ENCODE measurements at regions not wholly inside any gene's neighbourhood (a gene's known extent, or its start where the extent isn't known, plus 50 kb on each side); places are given as distances from the start of the nearest gene placed in this dataset.
"Not testable (repeated sequence)": the region's sequence is repeated elsewhere in the genome, so short reads cannot be mapped to it uniquely, and the experiment has no call there.

DNA sequence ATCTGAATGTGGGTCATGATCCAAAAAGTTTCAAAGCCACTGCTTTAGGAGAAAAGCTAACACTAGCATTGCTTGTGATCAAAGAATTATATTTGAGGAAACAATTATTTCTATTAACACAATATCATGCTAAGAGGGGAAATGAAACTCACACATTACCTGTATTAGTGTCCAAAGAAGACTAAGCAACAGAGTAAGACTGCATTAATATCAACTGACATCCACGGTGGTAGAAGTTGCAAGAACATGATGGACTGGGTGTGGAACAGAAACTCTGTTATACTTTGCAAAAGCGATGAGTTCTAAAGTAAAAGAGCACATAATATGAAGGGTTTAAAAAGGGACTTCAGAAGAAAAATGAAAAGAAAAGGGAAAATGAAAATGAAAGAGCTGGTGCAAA lies 648.3 kb upstream of the NECTIN3 start:
- no peak for DNase-seq (ENCODE audit: extremely low spot score, unreplicated experiment)
- Mint-ChIP-seq H3K36me3 (no peaks in the 10 kb centered on the region), H3K27me3 (no peaks in the 10 kb centered on the region), H3K27ac (no peak overlapping the region), H3K4me1 (ENCODE audit: unreplicated experiment) (no peaks in the 10 kb centered on the region), H3K9me3 (no peaks in the 10 kb centered on the region), H3K4me3 (no peak overlapping the region)
- TF ChIP-seq, protein P1, sequence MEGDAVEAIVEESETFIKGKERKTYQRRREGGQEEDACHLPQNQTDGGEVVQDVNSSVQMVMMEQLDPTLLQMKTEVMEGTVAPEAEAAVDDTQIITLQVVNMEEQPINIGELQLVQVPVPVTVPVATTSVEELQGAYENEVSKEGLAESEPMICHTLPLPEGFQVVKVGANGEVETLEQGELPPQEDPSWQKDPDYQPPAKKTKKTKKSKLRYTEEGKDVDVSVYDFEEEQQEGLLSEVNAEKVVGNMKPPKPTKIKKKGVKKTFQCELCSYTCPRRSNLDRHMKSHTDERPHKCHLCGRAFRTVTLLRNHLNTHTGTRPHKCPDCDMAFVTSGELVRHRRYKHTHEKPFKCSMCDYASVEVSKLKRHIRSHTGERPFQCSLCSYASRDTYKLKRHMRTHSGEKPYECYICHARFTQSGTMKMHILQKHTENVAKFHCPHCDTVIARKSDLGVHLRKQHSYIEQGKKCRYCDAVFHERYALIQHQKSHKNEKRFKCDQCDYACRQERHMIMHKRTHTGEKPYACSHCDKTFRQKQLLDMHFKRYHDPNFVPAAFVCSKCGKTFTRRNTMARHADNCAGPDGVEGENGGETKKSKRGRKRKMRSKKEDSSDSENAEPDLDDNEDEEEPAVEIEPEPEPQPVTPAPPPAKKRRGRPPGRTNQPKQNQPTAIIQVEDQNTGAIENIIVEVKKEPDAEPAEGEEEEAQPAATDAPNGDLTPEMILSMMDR (conservative IDR thresholded peaks at IDR 0.05): no peak

DNA sequence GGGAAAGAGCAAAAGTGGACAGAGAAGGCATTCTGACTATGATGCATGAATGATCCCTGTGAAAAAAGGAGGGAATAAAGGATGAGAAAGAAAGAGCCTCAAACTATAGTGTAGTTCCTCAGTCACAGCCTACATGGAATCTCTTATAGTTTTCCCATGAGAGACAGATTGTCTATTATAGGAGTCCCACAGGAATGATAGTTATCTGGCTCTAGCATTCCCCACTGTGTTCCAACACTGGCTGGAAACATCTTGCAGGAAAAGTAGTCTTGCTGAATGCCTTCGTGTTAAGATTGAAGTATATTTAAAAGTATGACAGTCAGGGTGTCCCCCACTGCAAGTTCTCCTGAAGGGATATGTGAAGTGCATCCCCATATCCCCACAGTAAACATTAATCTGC lies 641.5 kb upstream of the NECTIN3 start:
- Mint-ChIP-seq H3K27ac (no peak overlapping the region), H3K9me3 (no peaks in the 10 kb centered on the region), H3K4me1 (ENCODE audit: unreplicated experiment) (no peaks in the 10 kb centered on the region), H3K4me3 (no peak overlapping the region), H3K27me3 (no peaks in the 10 kb centered on the region), H3K36me3 (no peaks in the 10 kb centered on the region)
- DNase-seq (ENCODE audit: extremely low spot score, unreplicated experiment): no peak
- TF ChIP-seq, protein P1 (conservative IDR thresholded peaks at IDR 0.05): no peak

DNA sequence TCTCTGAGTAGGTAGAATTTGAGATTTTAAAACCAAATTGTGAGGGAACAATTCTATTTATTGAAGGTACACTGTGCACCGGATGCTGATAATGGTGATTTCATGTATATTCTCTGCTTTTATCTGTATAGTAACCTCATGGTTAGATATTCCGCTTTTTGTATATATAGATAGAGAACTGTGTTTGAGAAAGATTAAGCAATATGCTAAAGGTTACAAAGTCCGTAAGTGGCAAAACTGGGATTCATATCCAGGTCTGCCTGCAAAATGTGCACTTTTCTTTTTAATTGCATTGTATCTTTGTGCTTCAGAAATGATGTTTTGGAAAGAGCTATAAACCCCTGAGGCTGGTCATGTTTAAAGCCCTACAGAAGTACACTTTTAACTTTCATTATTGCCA lies 635.4 kb upstream of the NECTIN3 start:
- Mint-ChIP-seq H3K27ac (no peak overlapping the region), H3K4me3 (no peak overlapping the region), H3K4me1 (ENCODE audit: unreplicated experiment) (no peaks in the 10 kb centered on the region), H3K27me3 (no peaks in the 10 kb centered on the region), H3K9me3 (no peaks in the 10 kb centered on the region), H3K36me3 (no peaks in the 10 kb centered on the region)
- no peak for DNase-seq (ENCODE audit: extremely low spot score, unreplicated experiment)
- TF ChIP-seq, protein P1 (conservative IDR thresholded peaks at IDR 0.05): no peak

DNA sequence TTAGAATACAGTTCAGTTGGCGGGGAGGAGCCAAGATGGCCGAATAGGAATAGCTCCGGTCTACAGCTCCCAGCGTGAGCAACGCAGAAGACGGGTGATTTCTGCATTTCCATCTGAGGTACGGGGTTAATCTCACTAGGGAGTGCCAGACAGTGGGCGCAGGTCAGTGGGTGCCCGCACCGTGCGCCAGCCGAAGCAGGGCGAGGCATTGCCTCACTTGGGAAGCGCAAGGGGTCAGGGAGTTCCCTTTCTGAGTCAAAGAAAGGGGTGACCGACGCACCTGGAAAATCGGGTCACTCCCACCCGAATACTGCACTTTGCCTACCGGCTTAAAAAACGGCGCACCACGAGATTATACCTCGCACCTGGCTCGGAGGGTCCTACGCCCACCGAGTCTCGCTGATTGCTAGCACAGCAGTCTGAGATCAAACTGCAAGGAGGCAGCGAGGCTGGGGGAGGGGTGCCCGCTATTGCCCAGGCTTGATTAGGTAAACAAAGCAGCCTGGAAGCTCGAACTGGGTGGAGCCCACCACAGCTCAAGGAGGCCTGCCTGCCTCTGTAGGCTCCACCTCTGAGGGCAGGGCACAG lies 631.5 kb upstream of the NECTIN3 start:
- not testable (repeated sequence) for DNase-seq (ENCODE audit: extremely low spot score, unreplicated experiment); H3K4me3 Mint-ChIP-seq; H3K27me3 Mint-ChIP-seq; H3K27ac Mint-ChIP-seq; H3K4me1 Mint-ChIP-seq (ENCODE audit: unreplicated experiment); H3K9me3 Mint-ChIP-seq; H3K36me3 Mint-ChIP-seq

DNA sequence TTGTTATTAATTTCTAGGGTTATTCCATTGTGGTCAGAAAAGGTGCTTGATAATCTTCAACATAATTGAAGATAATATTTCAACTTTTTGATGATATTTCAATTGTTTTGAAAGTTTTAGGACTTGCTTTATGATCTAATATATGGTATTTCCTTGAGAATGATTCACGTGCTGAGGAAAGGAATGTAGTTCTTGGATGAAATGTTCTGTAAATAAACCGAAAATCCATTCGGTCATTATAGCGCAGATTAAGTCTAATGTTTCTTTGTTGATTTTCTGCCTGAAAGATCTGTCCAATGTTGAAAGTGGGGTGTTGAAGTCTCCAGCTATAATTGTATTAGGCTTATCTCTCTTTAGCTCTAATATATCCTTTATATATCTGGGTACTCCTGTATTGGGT lies 617.5 kb upstream of the NECTIN3 start:
- H3K4me3 Mint-ChIP-seq: no peak overlapping the region
- no peaks in the 10 kb centered on the region for H3K27me3 Mint-ChIP-seq
- DNase-seq (ENCODE audit: extremely low spot score, unreplicated experiment): no peak
- no peak overlapping the region for H3K27ac Mint-ChIP-seq
- H3K9me3 Mint-ChIP-seq: no peaks in the 10 kb centered on the region
- H3K36me3 Mint-ChIP-seq: no peaks in the 10 kb centered on the region
- H3K4me1 Mint-ChIP-seq (ENCODE audit: unreplicated experiment): no peaks in the 10 kb centered on the region
- TF ChIP-seq, protein P1 (conservative IDR thresholded peaks at IDR 0.05): no peak

DNA sequence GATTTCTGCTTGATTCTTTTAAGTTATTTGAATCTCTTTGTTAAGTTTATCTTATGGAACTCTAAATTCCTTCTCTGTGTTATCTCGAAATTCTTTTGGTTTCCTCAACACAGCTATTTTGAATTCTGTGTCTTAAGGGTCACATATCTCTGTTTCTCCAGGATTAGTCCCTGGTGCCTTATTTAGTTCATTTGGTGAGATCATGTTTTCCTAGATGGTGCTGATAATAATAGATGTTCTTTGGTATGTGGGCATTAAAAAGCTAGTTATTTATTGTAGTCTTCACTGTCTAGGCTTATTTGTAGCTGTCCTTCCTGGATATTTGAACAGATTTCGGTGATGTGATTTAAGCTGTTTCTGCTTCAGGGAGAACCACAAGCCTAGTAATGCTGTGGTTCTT lies 615.6 kb upstream of the NECTIN3 start:
- Mint-ChIP-seq H3K9me3 (no peaks in the 10 kb centered on the region), H3K36me3 (no peaks in the 10 kb centered on the region), H3K27me3 (no peaks in the 10 kb centered on the region), H3K27ac (no peak overlapping the region), H3K4me3 (no peak overlapping the region), H3K4me1 (ENCODE audit: unreplicated experiment) (no peaks in the 10 kb centered on the region)
- no peak for DNase-seq (ENCODE audit: extremely low spot score, unreplicated experiment)
- TF ChIP-seq, protein P1 (conservative IDR thresholded peaks at IDR 0.05): no peak
